HG02852 (cell line): ENCODE measurements at regions not wholly inside any gene's neighbourhood (a gene's known extent, or its start where the extent isn't known, plus 50 kb on each side); places are given as distances from the start of the nearest gene placed in this dataset.
"Not testable (repeated sequence)": the region's sequence is repeated elsewhere in the genome, so short reads cannot be mapped to it uniquely, and the experiment has no call there.

Source experiments
- ATAC-seq: cut with Tn5 transposase; IDR thresholded peaks from one replicate; pipeline ENCODE4 v1.9.1; 2021; ENCODE audit warnings: mild to moderate bottlenecking, moderate library complexity; ENCODE audit not compliant: unreplicated experiment

DNA sequence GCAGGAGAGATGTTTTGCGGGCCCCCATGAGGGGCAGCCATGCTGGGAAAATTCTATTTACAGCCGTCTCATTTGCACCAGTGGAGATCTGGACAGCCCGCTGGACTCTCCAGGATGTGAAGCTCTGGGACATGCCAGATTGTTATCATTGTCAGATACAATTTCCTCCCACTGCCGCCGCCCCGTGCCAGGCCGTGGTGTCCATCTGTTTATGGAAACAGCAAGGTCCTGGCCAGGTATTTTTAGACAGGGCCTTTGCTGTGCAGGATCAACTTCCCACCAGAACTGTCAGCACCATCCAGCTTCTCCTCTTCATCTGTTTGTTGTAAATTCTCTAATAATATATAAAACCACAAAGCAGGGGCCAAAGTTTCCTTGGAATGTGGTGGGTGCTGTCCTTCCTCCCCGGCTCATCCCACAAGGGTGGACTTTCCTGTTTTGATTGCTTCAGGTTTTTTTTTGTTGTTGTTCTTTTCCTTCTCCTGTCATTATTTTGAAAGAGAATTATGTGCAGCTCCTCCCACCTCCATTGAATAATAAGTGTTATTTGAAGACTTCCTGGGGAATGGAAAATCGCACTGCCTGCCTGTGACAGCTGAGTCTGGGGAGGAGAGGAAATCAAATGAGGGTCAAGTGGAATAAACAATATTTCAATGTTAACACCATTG is 398.1 kb downstream of the TNS1 start:
- no peak for ATAC-seq

DNA sequence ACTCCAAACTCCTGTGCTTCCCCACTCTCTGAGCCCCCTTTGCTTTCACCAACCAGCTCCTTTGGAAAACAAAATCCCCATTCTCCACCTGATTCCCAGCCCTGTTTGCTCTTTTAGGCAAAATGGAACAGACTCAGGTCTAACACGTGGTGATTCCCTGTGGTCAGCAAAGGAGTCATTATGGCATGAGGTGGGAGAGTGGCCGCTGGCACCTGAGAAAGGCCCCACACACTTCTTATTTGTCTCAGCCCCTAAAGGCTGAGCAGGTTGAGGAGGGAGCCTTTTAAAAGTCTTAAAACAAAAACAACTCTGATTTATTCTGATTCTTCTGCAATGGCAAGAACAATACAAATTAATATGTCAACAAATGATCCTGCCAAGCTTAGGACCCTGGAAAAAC is 401.2 kb downstream of the TNS1 start:
- ATAC-seq = no peak

DNA sequence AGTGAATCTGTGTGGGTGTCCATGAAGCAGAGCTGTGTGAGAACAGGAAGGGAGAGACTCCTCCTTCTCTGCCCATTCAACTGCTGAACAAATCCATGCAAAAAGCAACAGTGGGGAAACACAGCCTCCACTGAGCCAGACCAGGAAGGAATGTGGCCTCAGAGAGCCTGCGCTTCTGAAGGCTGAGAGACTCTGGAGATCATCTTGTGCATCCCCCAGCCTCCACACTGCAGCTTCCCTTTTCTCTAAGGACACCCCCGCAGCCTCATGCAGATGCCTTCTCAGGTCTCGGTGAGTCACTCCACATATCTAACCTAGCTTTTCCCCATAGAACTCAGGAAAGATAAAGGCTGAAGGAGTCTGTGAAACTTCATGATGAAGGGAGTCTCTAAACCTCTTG is 402.9 kb downstream of the TNS1 start:
- no peak for ATAC-seq

DNA sequence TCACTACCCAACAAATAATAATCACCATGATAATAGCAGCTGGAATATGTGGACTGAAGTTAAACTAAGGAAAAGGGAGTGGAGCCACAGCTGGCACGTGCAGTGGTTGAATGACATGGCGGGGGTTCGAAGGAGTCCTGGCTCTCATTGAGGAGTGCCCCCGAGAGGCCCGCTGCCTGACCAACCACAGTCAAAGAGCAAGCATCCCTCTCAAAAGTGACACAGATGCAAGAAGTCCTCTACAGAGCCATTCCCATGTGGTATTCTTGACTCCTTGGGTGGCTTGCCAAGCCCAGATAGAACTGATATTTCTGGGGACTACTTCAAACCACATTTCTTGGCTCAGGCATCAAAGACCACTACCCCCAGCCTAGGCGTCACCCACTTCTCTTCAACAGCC is 405.1 kb downstream of the TNS1 start:
- no peak for ATAC-seq

DNA sequence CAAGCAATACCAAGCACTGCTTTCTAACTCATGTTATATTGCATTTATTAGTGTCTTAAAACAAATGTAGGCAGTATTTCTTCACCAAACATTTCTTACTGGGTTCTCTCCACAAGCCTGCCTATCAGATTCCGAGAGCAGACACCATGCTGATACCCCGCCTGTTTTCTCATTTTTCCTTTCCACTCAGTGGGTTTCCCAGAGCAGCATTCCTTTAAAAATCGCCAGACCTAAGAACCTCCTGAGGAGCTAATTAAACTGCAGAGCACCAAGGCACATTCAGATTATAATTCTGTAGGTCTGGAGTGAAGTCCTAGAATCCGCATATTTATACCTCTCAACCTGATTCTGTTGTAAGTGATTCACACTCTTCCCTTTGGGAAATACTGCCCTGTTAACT is 405.6 kb downstream of the TNS1 start:
- no peak for ATAC-seq

DNA sequence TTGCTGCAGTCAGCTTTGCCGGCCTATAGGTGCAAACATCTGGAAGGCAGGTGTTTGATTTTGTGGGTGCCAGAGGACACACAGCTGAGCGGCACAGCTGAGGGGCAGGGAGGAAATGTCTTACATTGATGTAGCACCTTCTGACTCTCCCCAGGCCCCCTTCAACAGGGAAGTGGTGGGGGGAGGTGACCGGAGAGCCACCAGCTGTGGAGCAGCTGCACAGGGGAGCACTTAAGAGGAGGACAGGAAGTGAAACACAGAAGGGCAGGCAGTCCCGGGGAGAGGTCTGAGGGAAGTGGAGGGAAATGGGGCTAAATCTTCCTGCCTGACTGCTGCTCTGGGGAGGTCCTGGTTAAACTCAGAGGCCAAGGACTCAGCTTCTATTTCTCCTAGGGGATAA is 409.1 kb downstream of the TNS1 start:
- peak; percentile 62 for ATAC-seq

DNA sequence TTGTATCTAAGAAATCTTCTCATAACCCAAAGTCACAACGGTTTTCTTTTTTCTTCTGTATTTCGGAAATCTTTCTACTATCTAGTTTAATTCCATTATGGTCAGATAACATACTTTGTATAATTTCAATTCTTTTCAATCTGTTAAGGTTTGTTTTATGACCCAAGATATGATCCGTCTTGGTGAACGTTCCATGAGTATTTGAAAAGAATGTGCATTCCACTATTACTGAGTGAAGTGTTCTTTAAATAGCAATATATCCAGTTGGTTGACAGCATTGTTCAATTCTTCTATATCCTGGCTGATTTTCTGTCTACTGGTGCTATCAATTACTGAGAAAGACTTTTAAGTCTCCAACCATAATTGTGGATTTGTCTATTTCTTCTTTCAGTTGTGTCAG is 414.5 kb downstream of the TNS1 start:
- ATAC-seq = no peak

DNA sequence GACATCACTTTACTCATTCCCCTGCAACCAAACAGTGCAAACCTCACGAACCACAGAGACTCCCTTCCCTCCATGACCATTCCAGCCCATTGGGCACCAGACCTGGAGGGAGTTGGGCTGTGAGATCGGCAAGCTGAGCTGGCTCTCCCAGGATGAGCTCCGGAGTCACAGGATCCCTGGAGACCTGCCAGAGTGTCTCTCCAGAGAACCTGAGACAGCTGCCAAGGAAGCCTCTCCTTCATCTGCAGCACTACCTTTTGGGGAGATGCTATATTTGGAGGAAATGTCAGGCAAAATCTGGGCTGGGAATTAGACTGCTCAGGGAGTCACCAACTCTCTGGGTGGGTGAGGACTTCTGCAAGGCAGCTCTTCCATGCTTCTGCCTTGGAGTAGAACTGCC is 417.4 kb downstream of the TNS1 start:
- ATAC-seq = no peak

DNA sequence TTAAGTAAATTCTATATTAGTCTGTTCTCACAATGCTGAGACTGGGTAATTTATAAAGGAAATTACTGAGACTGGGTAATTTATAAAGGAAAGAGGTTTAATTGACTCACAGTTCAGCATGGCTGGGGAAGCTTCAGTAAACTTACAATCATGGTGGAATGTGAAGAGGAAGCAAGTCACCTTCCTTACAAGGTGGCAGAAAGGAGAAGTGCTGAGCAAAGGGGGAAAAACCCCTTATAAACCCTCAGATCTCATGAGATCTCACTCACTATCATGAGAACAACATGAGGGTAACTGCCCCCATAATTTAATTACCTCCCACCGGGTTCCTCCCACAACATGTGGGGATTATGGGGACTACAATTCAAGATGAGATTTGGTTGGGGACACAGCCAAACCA is 422.4 kb downstream of the TNS1 start:
- ATAC-seq = not testable (repeated sequence)

DNA sequence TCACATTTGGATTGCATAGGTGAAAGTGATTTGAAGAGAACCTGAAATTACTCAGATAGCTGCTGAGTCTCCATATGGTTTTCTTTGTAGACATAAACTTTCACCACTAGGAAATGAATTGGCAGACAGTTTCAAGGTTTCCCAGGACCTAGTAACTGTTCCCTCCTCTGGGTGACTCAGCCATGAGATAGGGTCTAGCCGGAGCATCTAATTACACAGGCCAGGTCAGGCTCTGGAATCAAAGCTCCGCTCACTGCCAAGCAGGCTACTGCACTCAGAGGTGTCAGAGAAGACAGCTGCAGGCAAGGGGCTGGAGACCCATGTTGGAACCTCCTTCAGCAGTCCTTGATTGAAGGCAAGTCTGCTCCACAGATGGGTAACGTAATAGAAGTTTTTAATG is 429.2 kb downstream of the TNS1 start:
- ATAC-seq = no peak

DNA sequence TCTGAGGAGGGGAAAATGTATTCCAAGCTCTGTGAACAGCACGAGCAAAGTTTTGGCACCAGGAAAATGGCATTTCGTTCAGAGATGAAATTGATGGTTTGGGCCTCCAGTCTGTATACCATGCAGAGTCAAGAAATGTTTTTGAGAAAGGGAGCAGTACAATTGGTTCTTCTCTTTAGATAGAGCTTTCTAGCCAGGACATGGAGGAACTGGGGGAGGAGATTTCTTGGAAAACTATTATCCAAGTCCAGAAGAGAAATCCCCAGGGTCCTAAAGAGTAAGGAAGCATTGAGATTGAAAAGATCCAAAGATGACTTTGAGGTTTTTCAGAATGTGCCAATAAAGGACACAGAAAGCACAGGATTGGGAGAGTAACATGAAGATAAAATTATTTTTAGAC is 432.4 kb downstream of the TNS1 start:
- ATAC-seq = no peak

DNA sequence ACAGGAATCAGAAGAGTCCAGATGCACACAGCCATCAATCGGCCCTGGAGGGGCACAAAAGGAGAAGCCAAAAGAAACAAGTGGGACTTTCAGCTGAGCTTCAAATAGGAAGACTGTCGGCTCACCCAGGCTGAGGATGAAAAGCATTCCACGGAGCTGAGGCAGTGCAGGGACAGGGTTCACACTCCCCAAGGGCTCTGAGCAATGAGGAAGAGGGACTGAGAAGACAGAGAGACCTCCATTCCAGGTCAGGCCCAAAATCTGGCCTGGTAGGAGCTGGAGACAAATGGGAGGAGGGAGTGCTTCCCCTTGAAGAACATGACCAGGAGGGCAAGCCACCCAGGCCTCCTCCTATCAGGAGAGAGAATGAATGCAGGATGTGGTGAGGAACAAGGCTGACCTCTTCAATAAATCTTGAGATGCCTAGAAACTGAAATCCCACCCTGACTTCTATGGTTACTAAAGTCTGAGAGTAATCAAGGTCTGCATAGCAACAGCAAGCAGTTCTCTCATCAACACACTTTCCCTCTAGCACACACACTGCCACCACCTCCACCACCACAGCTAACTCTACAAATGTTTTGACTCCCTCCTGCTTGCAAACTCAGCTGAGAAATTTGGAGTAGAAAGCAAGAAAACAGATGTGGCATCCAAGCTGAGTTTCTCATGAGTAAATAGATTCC is 434.4 kb downstream of the TNS1 start:
- no peak for ATAC-seq

DNA sequence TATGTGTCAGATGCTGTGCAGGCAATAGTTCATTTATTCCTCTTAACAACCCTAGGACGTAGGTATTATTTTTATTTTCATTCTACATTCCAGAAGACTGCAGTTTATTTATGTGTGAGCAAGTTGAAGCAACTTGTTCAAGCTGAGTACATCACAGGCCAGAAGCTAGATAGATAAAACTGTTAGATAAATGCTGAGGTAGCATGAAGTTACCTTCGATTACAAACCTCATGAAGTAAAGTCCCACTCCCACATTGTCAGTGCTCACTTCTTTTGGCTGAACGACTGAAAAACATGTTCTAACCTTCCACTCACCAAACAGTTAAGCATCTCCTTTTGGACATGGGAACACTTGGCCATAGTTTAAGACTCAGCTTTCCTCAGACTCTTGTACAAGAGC is 439.2 kb downstream of the TNS1 start:
- ATAC-seq = no peak

DNA sequence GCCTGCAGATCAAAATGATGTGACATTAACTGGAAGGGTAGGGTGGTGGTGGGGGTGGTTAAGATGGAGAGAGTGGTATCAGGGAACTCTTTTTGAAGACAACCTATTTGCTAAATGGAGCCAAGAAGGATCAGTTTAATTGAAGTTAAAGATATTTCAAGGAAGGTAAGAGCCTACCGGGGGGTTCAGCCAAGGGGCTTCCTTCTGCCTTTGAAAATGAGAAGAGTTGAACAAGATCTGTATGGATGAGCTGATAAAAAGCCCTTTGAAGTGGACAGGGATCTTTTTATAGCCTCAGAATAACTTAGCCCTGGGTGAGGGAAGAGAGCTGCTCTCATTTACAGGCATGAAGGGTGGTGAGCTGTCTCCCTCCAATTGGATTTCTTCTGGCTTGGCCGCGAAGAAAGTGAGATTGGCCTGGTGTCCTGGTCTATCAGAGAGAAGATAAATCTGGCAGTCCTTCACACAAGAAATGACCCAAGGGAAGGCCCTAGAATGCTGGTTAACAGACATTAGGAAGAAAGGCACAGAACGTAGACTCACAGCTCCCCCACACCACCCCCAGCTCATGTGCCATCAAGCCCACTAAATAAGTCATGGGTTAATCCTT is 439.8 kb downstream of the TNS1 start:
- ATAC-seq = no peak

DNA sequence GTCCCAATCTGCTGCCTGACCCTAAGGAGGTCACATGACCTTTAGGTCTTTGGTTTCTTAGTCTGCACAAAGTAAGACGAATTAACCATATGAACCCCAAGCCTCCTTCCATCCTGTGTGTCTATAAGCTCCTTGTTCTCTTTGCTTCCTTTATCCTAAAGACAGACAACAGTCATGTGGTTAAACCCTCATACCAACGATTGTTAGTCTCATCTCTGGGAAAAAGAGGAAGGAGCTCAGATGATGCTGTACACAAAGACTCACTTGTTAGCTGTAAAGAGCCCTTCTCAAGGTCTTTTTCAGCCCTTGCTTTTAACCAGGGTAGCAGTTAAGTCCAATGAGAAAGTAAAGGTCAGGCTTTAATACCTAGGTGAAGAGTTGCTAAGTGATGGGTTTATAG is 443.7 kb downstream of the TNS1 start:
- no peak for ATAC-seq

DNA sequence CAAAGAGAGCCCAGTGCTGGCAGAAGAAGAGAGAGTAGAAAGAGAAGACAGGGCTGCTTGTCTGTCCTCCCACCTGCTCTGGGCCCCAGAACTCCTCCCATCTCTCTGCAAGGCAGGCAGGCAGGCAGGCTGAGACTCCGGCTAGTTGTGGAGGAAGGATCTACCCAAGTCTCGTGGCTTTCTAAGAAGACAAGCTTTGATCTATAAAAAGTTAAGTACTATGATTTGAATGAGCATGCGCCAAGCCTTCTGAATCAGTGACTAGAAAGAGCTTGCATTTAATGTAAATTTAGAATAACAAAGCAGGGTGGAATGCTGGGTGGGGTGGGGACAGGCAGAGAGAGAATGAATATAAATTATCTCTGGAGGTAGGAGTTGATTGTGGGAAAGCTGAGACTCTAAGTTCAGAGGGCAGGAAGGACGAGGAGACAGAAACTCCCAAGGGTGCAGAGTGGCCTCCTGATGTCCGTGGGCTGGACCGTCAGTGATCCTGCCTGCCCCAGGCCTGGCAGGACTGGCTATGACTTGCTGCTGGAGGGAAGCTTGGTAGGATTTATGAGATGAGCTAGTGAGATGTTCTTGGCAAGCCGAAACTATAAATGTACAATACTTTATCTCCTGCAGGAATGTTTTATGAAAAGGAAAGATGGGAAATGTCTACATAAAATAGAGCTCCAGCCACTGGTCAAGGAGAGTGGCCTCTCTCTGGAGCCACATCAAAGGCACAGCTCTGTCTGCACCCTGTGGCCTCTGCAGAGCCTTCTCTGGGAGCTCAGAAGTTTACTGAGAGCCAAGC is 447.5 kb downstream of the TNS1 start:
- no peak for ATAC-seq

DNA sequence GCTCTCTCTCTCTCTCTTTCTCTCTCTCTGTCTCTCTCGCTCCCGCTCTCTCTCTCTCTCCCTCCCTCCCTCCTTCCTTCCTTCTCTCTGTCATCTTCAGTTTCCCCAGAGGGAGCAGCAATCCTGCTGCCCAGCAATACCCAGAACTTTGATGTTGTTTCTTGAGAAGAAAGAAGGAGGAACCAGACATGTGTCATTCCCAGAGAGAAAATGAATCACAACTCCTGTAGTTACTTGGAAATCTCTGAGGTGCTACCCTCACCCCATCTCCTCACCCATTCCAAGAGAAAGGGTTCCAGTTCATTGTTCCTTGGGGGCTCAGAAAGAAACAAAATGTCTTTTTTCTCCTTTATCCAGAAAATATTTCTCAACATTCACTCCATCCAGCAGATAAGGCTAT is 449.1 kb downstream of the TNS1 start:
- ATAC-seq = no peak

DNA sequence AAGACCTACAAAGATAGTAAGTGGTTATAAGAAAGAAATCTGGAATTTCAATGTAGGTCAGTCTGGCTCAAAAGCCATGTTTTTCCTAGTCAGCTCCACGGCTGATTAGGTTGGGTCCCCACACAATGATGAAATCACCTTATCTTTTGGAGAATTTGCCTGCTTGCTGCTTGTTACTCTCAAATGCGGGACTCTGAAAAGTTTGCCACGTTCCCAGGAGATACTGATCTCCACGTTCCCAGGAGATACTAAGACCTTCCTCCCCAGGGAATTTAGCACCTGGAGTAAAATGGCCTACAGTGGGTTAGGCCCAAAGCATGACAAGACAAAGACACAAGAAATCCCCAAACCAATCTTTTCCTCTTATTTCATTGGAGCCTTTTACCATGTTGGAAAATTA is 449.6 kb downstream of the TNS1 start:
- ATAC-seq = no peak

DNA sequence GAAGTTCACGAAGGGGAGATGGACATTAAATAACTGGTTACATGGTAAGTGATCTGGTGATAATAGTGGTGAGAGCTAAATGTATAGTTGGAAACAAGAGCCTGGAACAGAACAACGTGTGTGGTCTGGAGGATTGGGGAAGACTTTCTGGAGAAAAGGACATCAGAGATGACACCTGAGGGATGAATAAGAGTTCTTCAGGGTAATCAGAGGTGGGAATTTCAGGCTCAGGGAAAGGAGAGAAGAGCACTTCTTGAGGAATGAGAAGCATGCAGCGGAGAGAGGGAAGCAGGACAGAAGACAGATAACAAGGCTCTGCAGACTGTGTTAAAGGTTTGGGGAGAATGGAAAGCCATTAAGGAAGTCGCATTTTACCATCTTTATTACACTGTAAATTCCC is 450.7 kb downstream of the TNS1 start:
- ATAC-seq = no peak

DNA sequence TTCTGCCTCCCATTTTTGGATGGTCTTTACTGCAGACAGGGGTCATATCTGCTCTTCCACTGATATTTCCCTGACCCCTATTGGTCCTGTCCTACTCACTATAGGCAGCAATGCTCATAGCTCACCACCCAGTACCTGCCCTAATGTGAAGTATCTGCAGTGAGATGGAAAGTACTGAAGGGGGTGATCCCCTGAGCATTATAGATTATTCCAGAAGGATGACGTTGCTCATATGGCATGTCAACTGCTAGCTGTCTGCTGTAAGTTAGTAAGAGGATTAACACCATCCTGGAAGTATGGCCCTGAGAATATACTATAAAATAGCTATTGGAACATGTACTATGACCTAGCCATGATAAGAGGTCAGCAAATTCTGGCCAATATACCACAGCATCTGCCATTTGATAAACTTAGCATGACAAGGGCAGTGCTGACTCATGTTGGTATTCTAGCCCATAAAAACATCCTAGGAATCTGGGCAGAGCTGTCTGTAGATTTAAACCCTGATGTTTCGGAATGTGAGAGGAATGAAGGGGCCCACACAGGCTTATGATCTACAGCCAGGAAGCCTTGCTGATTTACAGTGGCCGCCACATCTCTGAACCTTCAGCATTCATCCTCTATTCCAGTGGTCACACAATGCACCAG is 451.4 kb downstream of the TNS1 start:
- no peak for ATAC-seq

DNA sequence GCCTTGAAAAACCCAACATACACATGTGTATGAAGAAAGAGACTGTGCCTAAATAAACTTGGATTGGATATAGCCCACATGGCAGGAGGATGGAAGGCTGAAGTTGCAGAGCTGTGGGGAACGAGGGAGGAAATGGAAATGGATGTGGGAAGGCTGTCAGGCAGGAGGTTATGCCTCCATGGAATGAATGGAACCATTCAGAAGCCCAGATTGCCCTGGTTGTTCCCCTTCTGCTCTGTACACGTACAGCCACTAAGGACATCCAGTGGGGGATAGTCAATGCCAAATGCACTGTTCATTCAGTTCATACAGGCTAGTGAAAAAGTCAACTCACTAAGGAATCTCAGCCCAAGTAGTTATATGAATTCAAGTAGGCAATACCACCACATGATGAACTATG is 463.7 kb downstream of the TNS1 start:
- no peak for ATAC-seq
